GM12874 (cell line): ENCODE measurements at regions not wholly inside any gene's neighbourhood (a gene's known extent, or its start where the extent isn't known, plus 50 kb on each side); places are given as distances from the start of the nearest gene placed in this dataset.
A peak's percentile ranks its signal among the peaks of the same experiment; 100 is the strongest.

Experiments used
- TF ChIP-seq, protein P1 (sequence below): IDR thresholded peaks from 2 replicates; pipeline ENCODE4 v1.5.1; 2011; ENCODE audit warnings: low read depth, mild to moderate bottlenecking, control low read depth, low read length, moderate library complexity; ENCODE audit not compliant: insufficient read depth

DNA sequence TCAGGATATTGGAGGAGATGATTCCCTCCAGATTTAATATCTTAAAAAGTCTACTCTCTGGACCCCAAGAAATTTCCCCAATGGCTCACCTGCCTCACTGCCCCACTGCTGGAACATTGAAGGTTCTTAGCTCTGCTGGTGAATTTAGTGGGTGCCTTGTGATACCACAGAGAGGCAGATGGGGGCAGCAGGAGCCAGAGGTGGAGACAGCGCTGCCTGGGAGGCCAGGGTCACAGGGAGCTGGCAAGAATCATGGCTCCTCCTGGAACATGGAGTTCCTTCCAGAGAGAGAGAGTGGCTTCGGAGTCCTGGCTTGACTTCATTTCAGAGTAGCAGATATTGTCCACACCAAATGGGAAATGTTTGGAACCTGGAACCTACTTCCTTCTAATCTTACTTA lies 263.5 kb upstream of the CFAP20DC start:
- TF ChIP-seq, protein P1, sequence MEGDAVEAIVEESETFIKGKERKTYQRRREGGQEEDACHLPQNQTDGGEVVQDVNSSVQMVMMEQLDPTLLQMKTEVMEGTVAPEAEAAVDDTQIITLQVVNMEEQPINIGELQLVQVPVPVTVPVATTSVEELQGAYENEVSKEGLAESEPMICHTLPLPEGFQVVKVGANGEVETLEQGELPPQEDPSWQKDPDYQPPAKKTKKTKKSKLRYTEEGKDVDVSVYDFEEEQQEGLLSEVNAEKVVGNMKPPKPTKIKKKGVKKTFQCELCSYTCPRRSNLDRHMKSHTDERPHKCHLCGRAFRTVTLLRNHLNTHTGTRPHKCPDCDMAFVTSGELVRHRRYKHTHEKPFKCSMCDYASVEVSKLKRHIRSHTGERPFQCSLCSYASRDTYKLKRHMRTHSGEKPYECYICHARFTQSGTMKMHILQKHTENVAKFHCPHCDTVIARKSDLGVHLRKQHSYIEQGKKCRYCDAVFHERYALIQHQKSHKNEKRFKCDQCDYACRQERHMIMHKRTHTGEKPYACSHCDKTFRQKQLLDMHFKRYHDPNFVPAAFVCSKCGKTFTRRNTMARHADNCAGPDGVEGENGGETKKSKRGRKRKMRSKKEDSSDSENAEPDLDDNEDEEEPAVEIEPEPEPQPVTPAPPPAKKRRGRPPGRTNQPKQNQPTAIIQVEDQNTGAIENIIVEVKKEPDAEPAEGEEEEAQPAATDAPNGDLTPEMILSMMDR: peak; percentile 70

DNA sequence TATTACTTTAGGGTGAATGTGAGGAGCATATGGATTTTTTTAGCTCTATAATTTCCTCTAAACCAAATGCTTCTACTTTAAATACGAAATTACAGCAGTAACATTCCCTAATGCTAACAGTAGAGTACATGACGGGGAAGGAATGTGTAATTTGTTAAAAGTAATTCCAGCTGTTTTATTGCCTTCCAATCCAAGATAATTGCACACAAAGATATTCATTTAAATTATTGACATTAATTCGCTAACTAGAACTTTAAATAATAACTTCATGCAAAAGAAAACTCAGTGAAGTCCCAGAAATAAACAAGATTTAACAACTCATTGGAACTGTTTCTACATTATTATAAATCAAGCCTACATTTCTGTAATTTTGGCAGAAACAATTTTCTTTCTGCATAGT lies 261.4 kb upstream of the CFAP20DC start:
- TF ChIP-seq, protein P1: no peak

DNA sequence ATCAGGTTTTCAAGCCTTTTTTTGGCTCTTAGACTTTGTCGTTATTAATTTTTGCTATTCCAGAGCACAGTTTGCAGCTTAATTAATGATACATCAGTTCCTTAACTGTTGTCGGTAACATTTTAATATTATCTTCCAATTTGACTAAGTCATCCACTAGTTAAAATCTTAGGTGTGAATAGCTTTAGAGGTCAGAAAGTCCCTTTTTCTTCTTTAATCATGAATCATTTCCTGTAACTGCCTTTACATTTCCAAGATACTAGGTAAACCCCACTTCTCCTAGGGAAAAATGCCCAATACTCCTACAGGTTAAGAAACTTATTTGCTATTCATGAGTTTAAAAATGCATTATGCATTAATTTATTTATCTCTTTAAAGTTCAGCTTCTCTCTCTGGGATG lies 260.9 kb upstream of the CFAP20DC start:
- TF ChIP-seq, protein P1: no peak

DNA sequence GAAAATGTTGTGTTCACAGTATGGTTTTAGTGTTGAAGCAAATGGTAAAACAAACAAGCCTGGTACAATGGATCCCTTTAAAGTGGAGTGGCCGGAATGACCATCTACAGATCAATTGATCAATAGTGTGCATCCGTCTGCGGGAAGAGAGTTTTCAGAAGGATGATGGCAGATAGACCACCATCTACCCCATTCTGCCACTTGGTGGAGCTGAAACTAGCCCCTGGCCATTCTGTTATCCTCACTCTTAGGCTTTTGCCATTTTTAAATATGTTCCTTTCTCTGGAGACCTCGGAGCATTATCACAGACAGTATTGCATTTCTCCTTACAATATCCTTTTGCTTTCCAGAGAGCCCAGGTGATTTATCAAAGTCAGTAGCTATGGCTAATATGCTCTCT lies 258.9 kb upstream of the CFAP20DC start:
- TF ChIP-seq, protein P1: no peak

DNA sequence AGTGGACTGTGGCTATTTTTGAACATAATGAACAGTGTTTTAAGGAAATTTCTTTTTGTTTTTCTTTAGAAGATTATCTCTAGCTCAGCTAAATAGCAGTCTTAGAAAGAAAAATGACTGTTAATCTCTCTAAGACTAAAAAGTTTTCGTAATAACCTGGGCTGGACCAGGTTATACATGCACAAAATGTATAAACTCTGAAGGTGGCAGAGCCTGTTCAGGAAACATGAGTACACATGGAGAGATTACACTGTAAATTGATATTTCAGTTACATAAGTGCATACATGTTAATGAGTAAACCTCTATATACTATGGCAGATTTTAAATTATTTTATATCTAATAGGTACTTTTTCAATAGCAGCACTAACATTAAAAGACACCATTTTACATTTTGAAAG lies 258.2 kb upstream of the CFAP20DC start:
- TF ChIP-seq, protein P1: no peak

DNA sequence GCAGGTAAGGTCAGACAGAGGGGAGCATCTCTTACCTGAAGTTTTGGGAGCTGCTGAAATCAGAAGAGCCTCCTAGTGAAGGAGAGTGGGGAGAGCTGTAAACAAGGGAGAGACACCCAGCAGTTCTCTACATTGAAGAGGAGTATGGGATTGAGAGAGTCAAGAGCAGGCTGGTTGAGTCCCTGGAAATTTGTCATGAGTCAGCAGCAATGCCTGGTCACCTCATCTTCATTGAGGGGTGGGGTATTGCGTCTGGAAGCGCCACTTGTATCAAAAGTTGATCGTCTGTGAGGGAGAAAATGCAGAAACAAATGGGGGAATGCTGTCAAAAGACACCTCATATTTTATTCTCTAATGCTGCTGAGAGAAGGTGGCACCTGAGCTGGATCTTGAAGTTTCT lies 256.6 kb upstream of the CFAP20DC start:
- TF ChIP-seq, protein P1: no peak

DNA sequence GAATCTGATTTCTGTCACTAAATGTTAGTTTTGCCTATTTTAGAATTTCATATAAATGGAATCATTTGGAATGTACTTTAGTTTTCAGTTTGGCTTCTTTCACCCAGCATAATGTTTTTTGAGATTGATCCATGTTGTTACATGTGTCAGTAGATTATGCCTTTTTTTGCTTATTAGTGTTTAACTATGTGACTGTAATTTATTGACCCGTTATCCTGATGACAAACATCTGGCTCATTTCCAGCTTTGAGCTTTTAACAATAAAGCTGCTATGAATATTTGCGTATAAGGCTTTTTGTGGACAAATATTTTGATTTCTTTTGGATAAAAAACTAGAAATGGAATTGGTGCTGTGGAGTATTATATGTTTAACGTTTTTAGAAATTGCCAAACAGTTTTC lies 254.5 kb upstream of the CFAP20DC start:
- TF ChIP-seq, protein P1: no peak

DNA sequence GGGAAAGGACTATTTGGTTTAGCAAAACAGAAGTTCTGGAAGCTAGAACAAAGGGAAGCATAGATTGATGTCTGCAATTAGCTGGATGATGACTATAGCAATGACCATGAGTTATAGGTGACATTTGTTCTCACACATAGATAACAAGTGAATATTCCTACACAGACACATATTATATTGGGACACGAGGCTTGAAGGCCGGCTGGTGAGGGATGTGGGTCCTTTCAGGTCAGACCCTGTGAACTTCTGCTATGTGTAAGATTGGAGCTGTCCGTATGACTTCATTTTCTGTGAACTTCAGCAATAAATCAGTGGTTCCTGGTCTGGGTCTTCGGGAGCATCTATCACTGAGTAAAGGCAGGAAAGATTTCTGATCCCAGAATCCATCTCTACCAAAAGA lies 253.6 kb upstream of the CFAP20DC start:
- TF ChIP-seq, protein P1: no peak
